Ishikawa (cell line): ENCODE measurements at regions not wholly inside any gene's neighbourhood (a gene's known extent, or its start where the extent isn't known, plus 50 kb on each side); places are given as distances from the start of the nearest gene placed in this dataset.

ENCODE experiments used
- EP300 ChIP-seq: IDR thresholded peaks from 2 replicates; pipeline ENCODE4 v1.6.1; 2012; ENCODE audit warnings: borderline replicate concordance
- RAD21 ChIP-seq: IDR thresholded peaks from 2 replicates; pipeline ENCODE4 v1.6.1; 2012; ENCODE audit warnings: low read depth
- TAF1 ChIP-seq: IDR thresholded peaks from 2 replicates; pipeline ENCODE4 v1.6.1; 2012; ENCODE audit warnings: low read depth, mild to moderate bottlenecking
- YY1 ChIP-seq: IDR thresholded peaks from 2 replicates; pipeline ENCODE4 v1.6.1; 2012; ENCODE audit warnings: low read depth
- TF ChIP-seq, protein P1 (sequence below): IDR thresholded peaks from 2 replicates; pipeline ENCODE4 v1.6.1; 2012; ENCODE audit warnings: low read depth, mild to moderate bottlenecking

DNA sequence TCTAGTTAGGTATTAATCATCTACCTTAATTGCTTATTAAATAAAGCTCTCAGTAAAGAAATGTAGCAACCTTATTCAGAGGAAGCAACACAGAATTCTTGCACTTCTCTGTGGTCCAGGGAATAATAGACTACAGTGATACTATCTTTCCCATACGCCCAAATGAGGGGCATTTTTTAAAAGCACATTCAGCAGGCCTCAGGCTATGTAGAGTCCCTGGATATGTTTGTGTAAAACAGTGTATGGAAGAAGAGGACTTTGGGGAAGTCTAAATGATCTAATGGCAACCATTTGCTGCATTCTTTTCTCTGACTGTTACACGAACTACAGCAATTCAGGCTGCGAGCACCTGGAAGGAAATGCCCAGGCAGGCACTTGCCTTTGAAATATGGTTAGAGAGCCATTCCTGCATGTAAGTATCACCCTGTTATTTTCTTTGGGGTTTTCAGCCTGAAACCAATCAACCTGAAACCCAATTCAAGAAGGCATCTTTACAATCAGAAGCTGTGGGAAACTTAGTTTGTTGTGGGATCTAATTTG lies 1814.7 kb upstream of the CELF4 start:
- TF ChIP-seq YY1 (no peak), RAD21 (no peak), TAF1 (no peak), EP300 (no peak)
- TF ChIP-seq, protein P1, sequence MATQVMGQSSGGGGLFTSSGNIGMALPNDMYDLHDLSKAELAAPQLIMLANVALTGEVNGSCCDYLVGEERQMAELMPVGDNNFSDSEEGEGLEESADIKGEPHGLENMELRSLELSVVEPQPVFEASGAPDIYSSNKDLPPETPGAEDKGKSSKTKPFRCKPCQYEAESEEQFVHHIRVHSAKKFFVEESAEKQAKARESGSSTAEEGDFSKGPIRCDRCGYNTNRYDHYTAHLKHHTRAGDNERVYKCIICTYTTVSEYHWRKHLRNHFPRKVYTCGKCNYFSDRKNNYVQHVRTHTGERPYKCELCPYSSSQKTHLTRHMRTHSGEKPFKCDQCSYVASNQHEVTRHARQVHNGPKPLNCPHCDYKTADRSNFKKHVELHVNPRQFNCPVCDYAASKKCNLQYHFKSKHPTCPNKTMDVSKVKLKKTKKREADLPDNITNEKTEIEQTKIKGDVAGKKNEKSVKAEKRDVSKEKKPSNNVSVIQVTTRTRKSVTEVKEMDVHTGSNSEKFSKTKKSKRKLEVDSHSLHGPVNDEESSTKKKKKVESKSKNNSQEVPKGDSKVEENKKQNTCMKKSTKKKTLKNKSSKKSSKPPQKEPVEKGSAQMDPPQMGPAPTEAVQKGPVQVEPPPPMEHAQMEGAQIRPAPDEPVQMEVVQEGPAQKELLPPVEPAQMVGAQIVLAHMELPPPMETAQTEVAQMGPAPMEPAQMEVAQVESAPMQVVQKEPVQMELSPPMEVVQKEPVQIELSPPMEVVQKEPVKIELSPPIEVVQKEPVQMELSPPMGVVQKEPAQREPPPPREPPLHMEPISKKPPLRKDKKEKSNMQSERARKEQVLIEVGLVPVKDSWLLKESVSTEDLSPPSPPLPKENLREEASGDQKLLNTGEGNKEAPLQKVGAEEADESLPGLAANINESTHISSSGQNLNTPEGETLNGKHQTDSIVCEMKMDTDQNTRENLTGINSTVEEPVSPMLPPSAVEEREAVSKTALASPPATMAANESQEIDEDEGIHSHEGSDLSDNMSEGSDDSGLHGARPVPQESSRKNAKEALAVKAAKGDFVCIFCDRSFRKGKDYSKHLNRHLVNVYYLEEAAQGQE: no peak
